HepG2 (cell line): ENCODE measurements at regions not wholly inside any gene's neighbourhood (a gene's known extent, or its start where the extent isn't known, plus 50 kb on each side); places are given as distances from the start of the nearest gene placed in this dataset.

ENCODE experiments used
- ATAC-seq: fragments of 200-7000 bp; cut with Tn5 transposase; 3 replicates; pipeline ENCODE4 v1.9.1; 2020; ENCODE audit warnings: mild to moderate bottlenecking, moderate library complexity
- BruUV-seq: library from RNA; stranded (reverse); fragments of 400-500 nt; replicated peaks from 2 replicates; lab custom pipeline; 2021; lab: Mats Ljungman, UMichigan
- CTCF ChIA-PET: fragments of 300-600 bp; formaldehyde crosslinking; extraction: SDS; loops from one replicate; lab custom pipeline; 2021; ENCODE audit warnings: low total read pairs, inconsistent platforms, low intra/inter-chr PET ratio; lab: Yijun Ruan, JAX
- POLR2A ChIA-PET: fragments of 350-600 bp; sonication (Branson Sonifier 250); formaldehyde crosslinking; loops from one replicate; lab custom pipeline; 2020; ENCODE audit warnings: antibody characterized with exemption, inconsistent platforms; lab: Yijun Ruan, JAX
- DNase-seq: peaks from one replicate; pipeline ENCODE4 v3.0.0-alpha.2; 2015; ENCODE audit warnings: low spot score
- FAIRE-seq: peaks from 3 replicates; lab custom pipeline; 2011; peaks lifted over from hg19 to GRCh38; lab: Jason Lieb, UNC
- H2AFZ ChIP-seq: one replicate; pipeline ENCODE4 v1.6.1; 2011; ENCODE audit warnings: low read length, inconsistent platforms
- H3K27ac ChIP-seq: fragments of 300-600 bp; 3 replicates; pipeline ENCODE4 v1.8.0; 2011; ENCODE audit warnings: mixed run types, mild to moderate bottlenecking, mixed read lengths, low read length, inconsistent platforms; ENCODE audit not compliant: insufficient read depth; ENCODE audit errors: extremely low read length
- H3K27me3 ChIP-seq, 2 experiments: fragments of 200-600 bp in 1 of 2; 2 replicates in 1 of 2; 3 replicates in 1 of 2; pipeline versions ENCODE4 v1.6.0 to v1.8.0; 2011; ENCODE audit warnings: low read length in 2 of 2, mild to moderate bottlenecking in 2 of 2, moderate library complexity in 2 of 2, inconsistent platforms in 1 of 2; ENCODE audit not compliant: insufficient read depth in 2 of 2, control insufficient read depth in 1 of 2
- H3K36me3 ChIP-seq, 2 experiments: fragments of 200-600 bp in 1 of 2; replicated peaks in 1 of 2; 2 replicates in 1 of 2; 3 replicates in 1 of 2; pipeline versions ENCODE4 v1.5.1 to v1.8.0; 2011; ENCODE audit warnings: low read length in 2 of 2, inconsistent platforms in 1 of 2; ENCODE audit not compliant: insufficient read depth in 2 of 2, control insufficient read depth in 1 of 2
- H3K4me1 ChIP-seq: 2 replicates; pipeline ENCODE4 v1.5.1; 2012; ENCODE audit warnings: low read length, inconsistent platforms; ENCODE audit not compliant: insufficient read depth
- H3K4me2 ChIP-seq: 2 replicates; pipeline ENCODE4 v1.6.0; 2011; ENCODE audit warnings: low read depth, low read length, inconsistent platforms
- H3K4me3 ChIP-seq, 3 experiments: fragments of 200-600 bp in 1 of 3; sonication (generic), shearing (Covaris generic) in 1 of 3; replicated peaks in 1 of 3; 2 replicates each; pipeline ENCODE4 v1.5.1; 2011 to 2016; ENCODE audit warnings: low read length in 3 of 3, inconsistent platforms in 2 of 3, low read depth in 2 of 3, mild to moderate bottlenecking in 2 of 3, control low read depth in 1 of 3, mixed read lengths in 1 of 3; ENCODE audit not compliant: insufficient read depth in 1 of 3
- H3K79me2 ChIP-seq: one replicate; pipeline ENCODE4 v1.6.1; 2011; ENCODE audit warnings: low read length, inconsistent platforms; ENCODE audit not compliant: insufficient read depth
- H3K9ac ChIP-seq: 2 replicates; pipeline ENCODE4 v1.6.0; 2011; ENCODE audit warnings: mild to moderate bottlenecking, low read depth, low read length, inconsistent platforms; ENCODE audit not compliant: insufficient read depth
- H3K9me3 ChIP-seq: 2 replicates; pipeline ENCODE4 v1.5.1; 2012; ENCODE audit warnings: mild to moderate bottlenecking, low read length
- H4K20me1 ChIP-seq: 2 replicates; pipeline ENCODE4 v1.6.0; 2011; ENCODE audit warnings: inconsistent platforms, mild to moderate bottlenecking, low read length, moderate library complexity; ENCODE audit not compliant: insufficient read depth
- AKAP8 ChIP-seq: sonication (generic); formaldehyde crosslinking; IDR thresholded peaks from 2 replicates; pipeline ENCODE4 v1.5.1; 2020; ENCODE audit warnings: mild to moderate bottlenecking, missing genetic modification reagents
- HOMEZ ChIP-seq: IDR thresholded peaks from 2 replicates; pipeline ENCODE4 v1.6.1; 2016; ENCODE audit warnings: low read depth
- KDM1A ChIP-seq: IDR thresholded peaks from 2 replicates; pipeline ENCODE4 v1.6.1; 2016; ENCODE audit warnings: missing compliant biosample characterization
- KLF11 ChIP-seq: IDR thresholded peaks from 2 replicates; pipeline ENCODE4 v1.6.1; 2016; ENCODE audit warnings: missing compliant biosample characterization
- PCBP1 ChIP-seq: fragments of 200-400 bp; formaldehyde crosslinking; IDR thresholded peaks from 2 replicates; pipeline ENCODE4 v1.6.1; 2017; ENCODE audit warnings: mild to moderate bottlenecking, low read depth, low read length, borderline replicate concordance
- SATB2 ChIP-seq: sonication (generic); formaldehyde crosslinking; IDR thresholded peaks from 2 replicates; pipeline ENCODE4 v1.5.0; 2020; ENCODE audit warnings: missing genetic modification reagents
- SKI ChIP-seq: fragments of 450-650 bp; IDR thresholded peaks from one replicate; pipeline ENCODE4 v1.6.1; 2018; ENCODE audit warnings: mild to moderate bottlenecking; ENCODE audit not compliant: partially characterized antibody
- SYNCRIP ChIP-seq: fragments of 200-400 bp; formaldehyde crosslinking; IDR thresholded peaks from 2 replicates; pipeline ENCODE4 v1.6.1; 2018; ENCODE audit warnings: mild to moderate bottlenecking, low read depth, low read length; ENCODE audit not compliant: insufficient read depth
- ZNF101 ChIP-seq: sonication (generic); formaldehyde crosslinking; IDR thresholded peaks from 2 replicates; pipeline ENCODE4 v1.4.0; 2020; ENCODE audit warnings: mild to moderate bottlenecking, low read depth, missing genetic modification reagents, borderline replicate concordance
- ZNF207 ChIP-seq: fragments of 450-650 bp; IDR thresholded peaks from 2 replicates; pipeline ENCODE4 v1.6.1; 2016; ENCODE audit warnings: antibody characterized with exemption, borderline replicate concordance
- ZNF292 ChIP-seq: sonication (generic); formaldehyde crosslinking; IDR thresholded peaks from 2 replicates; pipeline ENCODE4 v1.8.1; 2022; ENCODE audit warnings: mild to moderate bottlenecking, low read depth, missing genetic modification reagents, borderline replicate concordance
- ZNF605 ChIP-seq: sonication (generic); formaldehyde crosslinking; IDR thresholded peaks from 2 replicates; pipeline ENCODE4 v1.8.0; 2022; ENCODE audit warnings: mild to moderate bottlenecking, missing genetic modification reagents
- ZNF749 ChIP-seq: sonication (generic); formaldehyde crosslinking; IDR thresholded peaks from 2 replicates; pipeline ENCODE4 v1.8.0; 2022; ENCODE audit warnings: mild to moderate bottlenecking, missing genetic modification reagents, moderate library complexity, borderline replicate concordance
- WGBS: methylation state at CpG from one replicate; pipeline ENCODE4 v1.1.6; 2017; ENCODE audit warnings: low lambda C conversion rate; 5-methylcytosine and 5-hydroxymethylcytosine counted together
- in situ Hi-C: cut with HindIII; loops from 2 replicates; pipeline ENCODE4 v1.10.0; 2017; ENCODE audit warnings: low pct_unique_long_range_greater_than_20kb; ENCODE audit not compliant: extremely low pct_ligation_motif_present
- intact Hi-C: fragments of 100-400 bp; cut with micrococcal nuclease; formaldehyde crosslinking; loops from one replicate; pipeline ENCODE4 v1.10.0; 2022; ENCODE audit not compliant: unreplicated experiment
- TF ChIP-seq, protein P1 (sequence below): sonication (generic); formaldehyde crosslinking; IDR thresholded peaks from 2 replicates; pipeline ENCODE4 v1.5.1; 2020; ENCODE audit warnings: missing genetic modification reagents, mild to moderate bottlenecking, borderline replicate concordance
- TF ChIP-seq, protein P2 (sequence below): sonication (generic); formaldehyde crosslinking; IDR thresholded peaks from 2 replicates; pipeline ENCODE4 v1.4.0; 2020; ENCODE audit warnings: mild to moderate bottlenecking, missing genetic modification reagents

DNA sequence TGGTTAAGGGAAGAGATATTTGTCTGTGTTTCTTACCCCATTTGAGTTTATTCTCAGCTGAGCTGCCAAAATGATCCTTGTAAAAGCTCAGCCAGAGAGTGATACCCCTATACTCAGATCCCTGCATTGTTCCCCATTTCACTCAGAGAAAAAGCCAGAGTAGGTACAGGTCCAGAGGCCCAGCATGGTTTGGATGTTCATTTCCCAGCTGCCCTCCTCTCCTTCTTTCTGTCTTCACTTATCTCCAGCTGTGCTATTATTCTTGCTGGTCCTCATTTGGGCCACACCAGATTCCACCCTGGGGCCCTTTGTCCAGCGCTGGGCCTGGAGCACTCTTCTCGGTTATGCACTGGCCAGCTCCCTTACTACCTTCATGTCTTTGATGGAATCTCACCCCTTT is 187.7 kb downstream of the CHRM3 start:
- no TSS peak for BruUV-seq
- no peaks in the 10 kb centered on the region for H3K27me3 ChIP-seq
- DNase-seq = no peak
- no peaks in the 10 kb centered on the region for H4K20me1 ChIP-seq
- TF ChIP-seq, protein P1, sequence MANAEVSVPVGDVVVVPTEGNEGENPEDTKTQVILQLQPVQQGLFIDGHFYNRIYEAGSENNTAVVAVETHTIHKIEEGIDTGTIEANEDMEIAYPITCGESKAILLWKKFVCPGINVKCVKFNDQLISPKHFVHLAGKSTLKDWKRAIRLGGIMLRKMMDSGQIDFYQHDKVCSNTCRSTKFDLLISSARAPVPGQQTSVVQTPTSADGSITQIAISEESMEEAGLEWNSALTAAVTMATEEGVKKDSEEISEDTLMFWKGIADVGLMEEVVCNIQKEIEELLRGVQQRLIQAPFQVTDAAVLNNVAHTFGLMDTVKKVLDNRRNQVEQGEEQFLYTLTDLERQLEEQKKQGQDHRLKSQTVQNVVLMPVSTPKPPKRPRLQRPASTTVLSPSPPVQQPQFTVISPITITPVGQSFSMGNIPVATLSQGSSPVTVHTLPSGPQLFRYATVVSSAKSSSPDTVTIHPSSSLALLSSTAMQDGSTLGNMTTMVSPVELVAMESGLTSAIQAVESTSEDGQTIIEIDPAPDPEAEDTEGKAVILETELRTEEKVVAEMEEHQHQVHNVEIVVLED (CRISPR knock-in tag) = no peak
- TF ChIP-seq ZNF605 = no peak
- TF ChIP-seq SYNCRIP = no peak
- TF ChIP-seq ZNF207 = no peak
- TF ChIP-seq, protein P2, sequence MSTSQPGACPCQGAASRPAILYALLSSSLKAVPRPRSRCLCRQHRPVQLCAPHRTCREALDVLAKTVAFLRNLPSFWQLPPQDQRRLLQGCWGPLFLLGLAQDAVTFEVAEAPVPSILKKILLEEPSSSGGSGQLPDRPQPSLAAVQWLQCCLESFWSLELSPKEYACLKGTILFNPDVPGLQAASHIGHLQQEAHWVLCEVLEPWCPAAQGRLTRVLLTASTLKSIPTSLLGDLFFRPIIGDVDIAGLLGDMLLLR (CRISPR knock-in tag) = no peak
- TF ChIP-seq SKI = no peak
- no peak for TF ChIP-seq AKAP8 (CRISPR knock-in tag)
- no peak for TF ChIP-seq KLF11 (CRISPR knock-in tag)
- no peak for TF ChIP-seq ZNF292 (CRISPR knock-in tag)
- no peak for TF ChIP-seq HOMEZ (CRISPR knock-in tag)
- TF ChIP-seq SATB2 (CRISPR knock-in tag) = no peak
- no peak for TF ChIP-seq ZNF749 (CRISPR knock-in tag)
- TF ChIP-seq KDM1A = no peak
- TF ChIP-seq ZNF101 (CRISPR knock-in tag) = no peak
- TF ChIP-seq PCBP1 = no peak
- H3K4me2 ChIP-seq = no peak overlapping the region
- FAIRE-seq = no peak
- H2AFZ ChIP-seq = no peak overlapping the region
- H3K79me2 ChIP-seq = no peaks in the 10 kb centered on the region
- intact Hi-C loops = no loop called here
- no peak overlapping the region for H3K4me3 ChIP-seq
- H3K9ac ChIP-seq = no peak overlapping the region
- ChIA-PET CTCF (no interaction called here), POLR2A (no interaction called here)
- no peak for ATAC-seq
- in situ Hi-C loops = no loop called here
- H3K4me1 ChIP-seq = no peaks in the 10 kb centered on the region
- no peak overlapping the region for H3K27ac ChIP-seq
- H3K36me3 ChIP-seq = no peaks in the 10 kb centered on the region
- 0% methylated on average over 2 of the region's 2 CpGs for WGBS
- H3K9me3 ChIP-seq = peaks cover 72% of the 10 kb centered on the region
